HEK293 (cell line): ENCODE measurements at regions not wholly inside any gene's neighbourhood (a gene's known extent, or its start where the extent isn't known, plus 50 kb on each side); places are given as distances from the start of the nearest gene placed in this dataset.

Experiments used
- CTCF ChIA-PET: fragments of 350-600 bp; formaldehyde crosslinking; extraction: SDS; loops from one replicate; lab custom pipeline; 2021; ENCODE audit warnings: antibody characterized with exemption; lab: Yijun Ruan, JAX
- POLR2A ChIA-PET: fragments of 300-600 bp; formaldehyde crosslinking; extraction: SDS; loops from one replicate; lab custom pipeline; 2020; ENCODE audit warnings: antibody characterized with exemption, inconsistent platforms; lab: Yijun Ruan, JAX
- H3K27ac ChIP-seq: fragments of 200-500 bp; sonication (Bioruptor generic); 2 replicates; pipeline ENCODE4 v1.5.1; 2014; ENCODE audit warnings: low read depth, low read length, control low read depth, inconsistent platforms; ENCODE audit errors: extremely low read depth
- H3K36me3 ChIP-seq, 2 experiments: fragments of 200-500 bp in 1 of 2; sonication (Bioruptor generic) in 1 of 2; 1 replicate in 1 of 2; 2 replicates in 1 of 2; pipeline ENCODE4 v1.5.1; 2014 to 2017; ENCODE audit warnings: inconsistent platforms in 2 of 2, low read length in 2 of 2; ENCODE audit not compliant: control insufficient read depth in 2 of 2, insufficient read depth in 1 of 2
- H3K4me1 ChIP-seq: fragments of 200-500 bp; sonication (Bioruptor generic); 2 replicates; pipeline ENCODE4 v1.5.1; 2014; ENCODE audit warnings: mild to moderate bottlenecking, low read length, inconsistent platforms; ENCODE audit not compliant: control insufficient read depth, insufficient read depth
- H3K4me3 ChIP-seq: 2 replicates; pipeline ENCODE4 v1.5.1; 2011; ENCODE audit warnings: low read depth, mild to moderate bottlenecking, control low read depth, low read length, moderate library complexity
- H3K9me3 ChIP-seq: fragments of 200-500 bp; sonication (Bioruptor generic); 2 replicates; pipeline ENCODE4 v1.5.1; 2014; ENCODE audit warnings: low read depth, low read length, inconsistent platforms; ENCODE audit not compliant: control insufficient read depth, insufficient read depth
- BCL11A ChIP-seq: fragments of 450-650 bp; formaldehyde crosslinking; IDR thresholded peaks from 2 replicates; pipeline ENCODE4 v1.5.1; 2016; ENCODE audit warnings: low read depth, missing biosample characterization, missing genetic modification characterization
- HIC1 ChIP-seq: fragments of 450-650 bp; formaldehyde crosslinking; IDR thresholded peaks from 2 replicates; pipeline ENCODE4 v1.5.1; 2016; ENCODE audit warnings: missing biosample characterization, missing genetic modification characterization
- HOXA7 ChIP-seq: sonication (generic); formaldehyde crosslinking; IDR thresholded peaks from 2 replicates; pipeline ENCODE4 v1.8.1; 2022; ENCODE audit warnings: missing genetic modification reagents, borderline replicate concordance
- PRDM1 ChIP-seq: fragments of 450-650 bp; formaldehyde crosslinking; IDR thresholded peaks from 2 replicates; pipeline ENCODE4; 2016; ENCODE audit warnings: missing biosample characterization, missing genetic modification characterization
- SETDB1 ChIP-seq: IDR thresholded peaks from one replicate; pipeline ENCODE4 v1.6.1; 2017; ENCODE audit warnings: mild to moderate bottlenecking, low read length, moderate library complexity, mixed read lengths; ENCODE audit not compliant: insufficient read length
- SP2 ChIP-seq: fragments of 450-650 bp; formaldehyde crosslinking; IDR thresholded peaks from 2 replicates; pipeline ENCODE4 v1.5.1; 2016; ENCODE audit warnings: missing biosample characterization, missing genetic modification characterization
- TRIM28 ChIP-seq: IDR thresholded peaks from 2 replicates; pipeline ENCODE4 v1.6.1; 2011; ENCODE audit warnings: low read length, control low read depth, borderline replicate concordance
- ZNF121 ChIP-seq: fragments of 450-650 bp; formaldehyde crosslinking; IDR thresholded peaks from 2 replicates; pipeline ENCODE4 v1.5.1; 2016; ENCODE audit warnings: missing biosample characterization, missing genetic modification characterization
- ZNF138 ChIP-seq: fragments of 450-650 bp; formaldehyde crosslinking; IDR thresholded peaks from 2 replicates; pipeline ENCODE4 v1.5.1; 2016; ENCODE audit warnings: missing biosample characterization, missing genetic modification characterization, borderline replicate concordance
- ZNF174 ChIP-seq: fragments of 450-650 bp; formaldehyde crosslinking; IDR thresholded peaks from 2 replicates; pipeline ENCODE4 v1.5.0; 2017; ENCODE audit warnings: missing biosample characterization, mild to moderate bottlenecking, missing genetic modification characterization
- ZNF175 ChIP-seq: fragments of 450-650 bp; formaldehyde crosslinking; IDR thresholded peaks from 2 replicates; pipeline ENCODE4 v1.5.1; 2016; ENCODE audit warnings: missing biosample characterization, missing genetic modification characterization
- ZNF221 ChIP-seq: fragments of 450-650 bp; formaldehyde crosslinking; IDR thresholded peaks from 2 replicates; pipeline ENCODE4 v1.5.1; 2017; ENCODE audit warnings: missing biosample characterization, missing genetic modification characterization, borderline replicate concordance
- ZNF239 ChIP-seq: fragments of 450-650 bp; formaldehyde crosslinking; IDR thresholded peaks from 2 replicates; pipeline ENCODE4 v1.5.1; 2016; ENCODE audit warnings: missing biosample characterization, missing genetic modification characterization
- ZNF248 ChIP-seq: fragments of 450-650 bp; formaldehyde crosslinking; IDR thresholded peaks from 2 replicates; pipeline ENCODE4 v1.5.1; 2017; ENCODE audit warnings: missing biosample characterization, missing genetic modification characterization
- ZNF311 ChIP-seq: fragments of 450-650 bp; formaldehyde crosslinking; IDR thresholded peaks from 2 replicates; pipeline ENCODE4 v1.5.1; 2017; ENCODE audit warnings: missing biosample characterization, missing genetic modification characterization, borderline replicate concordance
- ZNF510 ChIP-seq: fragments of 450-650 bp; formaldehyde crosslinking; IDR thresholded peaks from 2 replicates; pipeline ENCODE4 v1.5.1; 2018; ENCODE audit warnings: mild to moderate bottlenecking, missing genetic modification characterization, missing biosample characterization; ENCODE audit not compliant: insufficient replicate concordance
- ZNF555 ChIP-seq: fragments of 450-650 bp; formaldehyde crosslinking; conservative IDR thresholded peaks from 2 replicates; pipeline ENCODE4 v1.5.1; 2017; ENCODE audit warnings: missing biosample characterization, mild to moderate bottlenecking, missing genetic modification characterization, inconsistent platforms
- ZNF585B ChIP-seq: fragments of 450-650 bp; formaldehyde crosslinking; IDR thresholded peaks from 2 replicates; pipeline ENCODE4 v1.5.1; 2016; ENCODE audit warnings: missing biosample characterization, missing genetic modification characterization
- ZNF843 ChIP-seq: fragments of 450-650 bp; formaldehyde crosslinking; IDR thresholded peaks from 2 replicates; pipeline ENCODE4 v1.5.1; 2016; ENCODE audit warnings: missing biosample characterization, missing genetic modification characterization
- ZSCAN30 ChIP-seq: fragments of 450-650 bp; IDR thresholded peaks from 2 replicates; pipeline ENCODE4 v1.5.1; 2018; ENCODE audit warnings: missing biosample characterization, mild to moderate bottlenecking, missing genetic modification characterization, moderate library complexity
- ZXDB ChIP-seq: fragments of 450-650 bp; formaldehyde crosslinking; IDR thresholded peaks from 2 replicates; pipeline ENCODE4 v1.5.1; 2016; ENCODE audit warnings: missing biosample characterization, missing genetic modification characterization
- TF ChIP-seq, protein P1 (sequence below): fragments of 450-650 bp; formaldehyde crosslinking; IDR thresholded peaks from 2 replicates; pipeline ENCODE4 v1.5.1; 2017; ENCODE audit warnings: missing biosample characterization, missing genetic modification characterization
- TF ChIP-seq, protein P2 (sequence below): fragments of 450-650 bp; formaldehyde crosslinking; IDR thresholded peaks from 2 replicates; pipeline ENCODE4 v1.5.1; 2016; ENCODE audit warnings: missing biosample characterization, missing genetic modification characterization
- TF ChIP-seq, protein P3 (sequence below): fragments of 450-650 bp; formaldehyde crosslinking; IDR thresholded peaks from 2 replicates; pipeline ENCODE4 v1.5.1; 2016; ENCODE audit warnings: missing biosample characterization, missing genetic modification characterization

DNA sequence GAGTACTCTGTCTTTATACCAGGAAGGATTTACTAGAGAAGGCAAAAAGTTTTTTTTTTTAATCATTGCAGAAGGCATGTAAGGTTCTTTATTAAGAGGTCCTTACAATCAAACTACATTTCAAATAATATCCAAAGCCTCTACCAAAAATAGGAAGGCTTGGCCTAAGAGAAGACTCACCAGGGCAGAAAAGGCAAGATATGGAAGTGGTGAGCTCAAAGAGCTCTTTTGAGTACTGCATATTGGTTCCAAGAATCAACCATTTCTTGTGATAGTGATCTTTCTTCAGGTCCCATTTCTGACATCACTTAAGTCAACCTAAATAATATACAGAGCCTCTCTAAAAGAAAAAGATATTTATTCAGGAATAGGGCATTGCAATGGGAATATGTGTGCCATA is 153.2 kb downstream of the FASLG start (continued):
- no peak for TF ChIP-seq HIC1
- TF ChIP-seq ZNF510, result no peak
- no peak for TF ChIP-seq ZNF248 (tag by site-specific recombination)

DNA sequence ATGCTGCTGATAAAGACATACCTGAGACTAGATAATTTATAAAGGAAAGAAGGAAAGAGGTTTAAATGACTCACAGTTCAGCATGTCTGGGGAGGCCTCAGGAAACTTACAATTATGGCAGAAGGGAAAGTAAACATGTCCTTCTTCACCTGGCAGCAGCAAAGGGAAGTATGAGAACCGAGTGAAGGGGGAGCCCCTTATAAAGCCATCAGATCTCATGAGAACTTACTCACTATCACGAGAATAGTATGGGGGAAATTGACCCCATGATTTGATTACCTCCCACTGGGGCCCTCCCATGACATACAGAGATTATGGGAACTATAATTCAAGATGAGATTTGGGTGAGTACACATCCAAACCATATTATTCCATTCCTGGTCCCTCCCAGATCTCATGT is 154.4 kb downstream of the FASLG start:
- no peak overlapping the region for H3K4me3 ChIP-seq
- no peak for TF ChIP-seq PRDM1 (tag by site-specific recombination)
- no peak for TF ChIP-seq ZNF221 (tag by site-specific recombination)
- no peak for TF ChIP-seq ZNF843 (tag by site-specific recombination)
- no peak for TF ChIP-seq TRIM28
- TF ChIP-seq ZNF239, result no peak
- TF ChIP-seq ZXDB, result no peak
- no peak overlapping the region for H3K27ac ChIP-seq
- H3K4me1 ChIP-seq, result no peaks in the 10 kb centered on the region
- CTCF ChIA-PET, result no interaction called here
- H3K9me3 ChIP-seq, result no peaks in the 10 kb centered on the region
- POLR2A ChIA-PET, result no interaction called here
- no peaks in the 10 kb centered on the region for H3K36me3 ChIP-seq

DNA sequence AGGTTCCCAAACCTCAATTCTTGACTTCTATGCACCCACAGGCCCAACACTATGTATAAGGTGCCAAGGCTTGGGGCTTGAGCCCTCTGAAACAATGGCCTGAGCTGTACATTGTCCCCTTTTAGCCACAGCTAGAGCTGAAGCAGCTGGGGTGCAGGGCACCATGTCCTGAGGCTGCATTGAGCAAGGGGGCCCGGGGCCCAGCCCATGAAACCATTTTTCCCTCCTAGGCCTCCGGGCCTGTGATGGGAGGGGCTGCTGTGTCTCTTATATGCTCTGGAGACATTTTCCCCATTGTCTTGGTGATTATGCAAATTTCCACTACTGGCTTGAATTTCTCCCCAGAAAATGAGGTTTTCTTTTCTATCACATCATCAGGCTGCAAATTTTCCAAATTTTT is 155.5 kb downstream of the FASLG start:
- H3K9me3 ChIP-seq, result no peaks in the 10 kb centered on the region
- no peaks in the 10 kb centered on the region for H3K36me3 ChIP-seq
- H3K4me1 ChIP-seq, result no peaks in the 10 kb centered on the region
- POLR2A ChIA-PET, result no interaction called here
- H3K27ac ChIP-seq, result no peak overlapping the region
- H3K4me3 ChIP-seq, result no peak overlapping the region
- CTCF ChIA-PET, result no interaction called here
- TF ChIP-seq TRIM28 (peak; percentile 60; the same call in 1 of the 2 replicates), ZNF138 (tag by site-specific recombination) (no peak), ZNF174 (tag by site-specific recombination) (no peak), BCL11A (tag by site-specific recombination) (no peak), SETDB1 (peak; percentile 61), ZNF585B (tag by site-specific recombination) (peak; percentile 94)
- TF ChIP-seq, protein P1, sequence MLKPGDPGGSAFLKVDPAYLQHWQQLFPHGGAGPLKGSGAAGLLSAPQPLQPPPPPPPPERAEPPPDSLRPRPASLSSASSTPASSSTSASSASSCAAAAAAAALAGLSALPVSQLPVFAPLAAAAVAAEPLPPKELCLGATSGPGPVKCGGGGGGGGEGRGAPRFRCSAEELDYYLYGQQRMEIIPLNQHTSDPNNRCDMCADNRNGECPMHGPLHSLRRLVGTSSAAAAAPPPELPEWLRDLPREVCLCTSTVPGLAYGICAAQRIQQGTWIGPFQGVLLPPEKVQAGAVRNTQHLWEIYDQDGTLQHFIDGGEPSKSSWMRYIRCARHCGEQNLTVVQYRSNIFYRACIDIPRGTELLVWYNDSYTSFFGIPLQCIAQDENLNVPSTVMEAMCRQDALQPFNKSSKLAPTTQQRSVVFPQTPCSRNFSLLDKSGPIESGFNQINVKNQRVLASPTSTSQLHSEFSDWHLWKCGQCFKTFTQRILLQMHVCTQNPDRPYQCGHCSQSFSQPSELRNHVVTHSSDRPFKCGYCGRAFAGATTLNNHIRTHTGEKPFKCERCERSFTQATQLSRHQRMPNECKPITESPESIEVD (tag by site-specific recombination), result no peak

- Histone ChIP-seq H3K4me3 (no peak overlapping the region), H3K36me3 (no peaks in the 10 kb centered on the region), H3K27ac (no peak overlapping the region), H3K4me1 (no peaks in the 10 kb centered on the region), H3K9me3 (no peaks in the 10 kb centered on the region)
- POLR2A ChIA-PET, result no interaction called here
- CTCF ChIA-PET, result no interaction called here
- TF ChIP-seq ZNF311 (tag by site-specific recombination) (no peak), ZNF175 (tag by site-specific recombination) (no peak), HOXA7 (CRISPR knock-in tag) (no peak), ZSCAN30 (no peak), ZNF555 (no peak), ZNF121 (tag by site-specific recombination) (no peak), SP2 (tag by site-specific recombination) (no peak)
- TF ChIP-seq, protein P2, sequence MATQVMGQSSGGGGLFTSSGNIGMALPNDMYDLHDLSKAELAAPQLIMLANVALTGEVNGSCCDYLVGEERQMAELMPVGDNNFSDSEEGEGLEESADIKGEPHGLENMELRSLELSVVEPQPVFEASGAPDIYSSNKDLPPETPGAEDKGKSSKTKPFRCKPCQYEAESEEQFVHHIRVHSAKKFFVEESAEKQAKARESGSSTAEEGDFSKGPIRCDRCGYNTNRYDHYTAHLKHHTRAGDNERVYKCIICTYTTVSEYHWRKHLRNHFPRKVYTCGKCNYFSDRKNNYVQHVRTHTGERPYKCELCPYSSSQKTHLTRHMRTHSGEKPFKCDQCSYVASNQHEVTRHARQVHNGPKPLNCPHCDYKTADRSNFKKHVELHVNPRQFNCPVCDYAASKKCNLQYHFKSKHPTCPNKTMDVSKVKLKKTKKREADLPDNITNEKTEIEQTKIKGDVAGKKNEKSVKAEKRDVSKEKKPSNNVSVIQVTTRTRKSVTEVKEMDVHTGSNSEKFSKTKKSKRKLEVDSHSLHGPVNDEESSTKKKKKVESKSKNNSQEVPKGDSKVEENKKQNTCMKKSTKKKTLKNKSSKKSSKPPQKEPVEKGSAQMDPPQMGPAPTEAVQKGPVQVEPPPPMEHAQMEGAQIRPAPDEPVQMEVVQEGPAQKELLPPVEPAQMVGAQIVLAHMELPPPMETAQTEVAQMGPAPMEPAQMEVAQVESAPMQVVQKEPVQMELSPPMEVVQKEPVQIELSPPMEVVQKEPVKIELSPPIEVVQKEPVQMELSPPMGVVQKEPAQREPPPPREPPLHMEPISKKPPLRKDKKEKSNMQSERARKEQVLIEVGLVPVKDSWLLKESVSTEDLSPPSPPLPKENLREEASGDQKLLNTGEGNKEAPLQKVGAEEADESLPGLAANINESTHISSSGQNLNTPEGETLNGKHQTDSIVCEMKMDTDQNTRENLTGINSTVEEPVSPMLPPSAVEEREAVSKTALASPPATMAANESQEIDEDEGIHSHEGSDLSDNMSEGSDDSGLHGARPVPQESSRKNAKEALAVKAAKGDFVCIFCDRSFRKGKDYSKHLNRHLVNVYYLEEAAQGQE, result no peak
- TF ChIP-seq, protein P3, sequence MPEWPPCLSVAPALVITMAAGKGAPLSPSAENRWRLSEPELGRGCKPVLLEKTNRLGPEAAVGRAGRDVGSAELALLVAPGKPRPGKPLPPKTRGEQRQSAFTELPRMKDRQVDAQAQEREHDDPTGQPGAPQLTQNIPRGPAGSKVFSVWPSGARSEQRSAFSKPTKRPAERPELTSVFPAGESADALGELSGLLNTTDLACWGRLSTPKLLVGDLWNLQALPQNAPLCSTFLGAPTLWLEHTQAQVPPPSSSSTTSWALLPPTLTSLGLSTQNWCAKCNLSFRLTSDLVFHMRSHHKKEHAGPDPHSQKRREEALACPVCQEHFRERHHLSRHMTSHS (tag by site-specific recombination), result no peak
These were observed 156.8 kb downstream of the FASLG start for GRCh38 chr1:172815740-172816139.
